K562 (cell line): ENCODE measurements at regions not wholly inside any gene's neighbourhood (a gene's known extent, or its start where the extent isn't known, plus 50 kb on each side); places are given as distances from the start of the nearest gene placed in this dataset.

Experiments used
- CXXC5 ChIP-seq: fragments of 250-450 bp; sonication (Bioruptor Pico); IDR thresholded peaks from 2 replicates; pipeline ENCODE4 v1.8.0; 2022; ENCODE audit warnings: inconsistent platforms, mild to moderate bottlenecking, moderate library complexity
- HIVEP1 ChIP-seq: fragments of 250-450 bp; sonication (Bioruptor Pico); IDR thresholded peaks from 2 replicates; pipeline ENCODE4 v1.4.0; 2020; ENCODE audit warnings: mild to moderate bottlenecking
- KLF13 ChIP-seq: fragments of 450-650 bp; IDR thresholded peaks from 2 replicates; pipeline ENCODE4 v1.6.1; 2016; ENCODE audit warnings: missing genetic modification characterization, low read depth, mild to moderate bottlenecking, missing compliant biosample characterization, moderate library complexity, borderline replicate concordance
- NEUROD1 ChIP-seq: fragments of 150-350 bp; IDR thresholded peaks from 2 replicates; pipeline ENCODE4 v1.6.1; 2014; ENCODE audit warnings: borderline replicate concordance, low read length, low read depth; ENCODE audit not compliant: partially characterized antibody
- PCBP2 ChIP-seq: fragments of 200-400 bp; formaldehyde crosslinking; IDR thresholded peaks from 2 replicates; pipeline ENCODE4 v1.6.1; 2018; ENCODE audit warnings: low read length, low read depth, mild to moderate bottlenecking, moderate library complexity; ENCODE audit not compliant: poor library complexity, severe bottlenecking
- RNF2 ChIP-seq: sonication (generic); IDR thresholded peaks from 2 replicates; pipeline ENCODE4 v1.6.1; 2016
- TBP ChIP-seq: optimal IDR thresholded peaks from 2 replicates; pipeline ENCODE3; 2011; ENCODE audit warnings: low read depth, low read length, improper control_type of control experiment
- ZFP1 ChIP-seq: fragments of 450-650 bp; formaldehyde crosslinking; IDR thresholded peaks from 2 replicates; pipeline ENCODE4 v1.4.0; 2020; ENCODE audit warnings: mild to moderate bottlenecking, mixed read lengths
- TF ChIP-seq, protein P1 (sequence below): fragments of 450-650 bp; IDR thresholded peaks from 2 replicates; pipeline ENCODE4 v1.7.1; 2018; ENCODE audit warnings: mild to moderate bottlenecking, low read depth; ENCODE audit not compliant: partially characterized antibody
- TF ChIP-seq, protein P2 (sequence below): fragments of 250-450 bp; sonication (Bioruptor Pico); IDR thresholded peaks from 2 replicates; pipeline ENCODE4 v1.4.0; 2020; ENCODE audit warnings: mild to moderate bottlenecking, moderate library complexity, borderline replicate concordance
- TF ChIP-seq, protein P3 (sequence below): fragments of 450-650 bp; IDR thresholded peaks from 2 replicates; pipeline ENCODE4 v1.6.1; 2016; ENCODE audit warnings: mild to moderate bottlenecking, moderate library complexity

DNA sequence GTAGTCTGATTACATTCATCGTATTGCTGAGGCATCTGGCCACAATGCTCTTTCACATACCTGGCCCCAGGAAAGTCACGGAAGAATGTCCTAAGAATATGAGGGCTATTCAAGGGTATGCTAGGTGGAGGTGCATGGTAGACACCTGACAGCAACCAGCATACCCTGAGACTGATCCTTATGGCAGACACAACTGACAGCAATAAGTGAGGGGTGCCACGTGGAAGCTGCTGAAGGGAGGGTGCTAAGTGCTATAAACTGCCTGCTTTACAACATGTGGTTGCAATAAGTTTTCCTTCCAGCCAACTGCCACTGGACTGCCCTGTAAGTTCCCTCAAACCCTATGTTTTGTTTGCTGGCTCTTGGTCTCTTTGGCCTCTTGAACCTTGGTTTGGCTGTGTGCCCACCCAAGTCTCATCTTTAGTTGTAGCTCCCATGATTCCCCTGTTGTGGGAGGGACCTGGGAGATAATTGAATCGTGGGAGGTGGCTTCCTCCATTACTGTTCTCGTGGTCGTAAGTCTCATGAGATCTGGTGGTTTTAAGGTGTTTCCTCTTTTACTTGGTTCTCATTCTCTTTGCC, 201.3 kb upstream of the MOCS1 start (continued):
- TF ChIP-seq KLF13 (tag) (no peak), CXXC5 (CRISPR knock-in tag) (no peak), TBP (peak; percentile 79), RNF2 (no peak; the same call in 1 of the 2 replicates), PCBP2 (no peak), HIVEP1 (CRISPR knock-in tag) (no peak), ZFP1 (CRISPR knock-in tag) (no peak), NEUROD1 (no peak)
- TF ChIP-seq, protein P1, sequence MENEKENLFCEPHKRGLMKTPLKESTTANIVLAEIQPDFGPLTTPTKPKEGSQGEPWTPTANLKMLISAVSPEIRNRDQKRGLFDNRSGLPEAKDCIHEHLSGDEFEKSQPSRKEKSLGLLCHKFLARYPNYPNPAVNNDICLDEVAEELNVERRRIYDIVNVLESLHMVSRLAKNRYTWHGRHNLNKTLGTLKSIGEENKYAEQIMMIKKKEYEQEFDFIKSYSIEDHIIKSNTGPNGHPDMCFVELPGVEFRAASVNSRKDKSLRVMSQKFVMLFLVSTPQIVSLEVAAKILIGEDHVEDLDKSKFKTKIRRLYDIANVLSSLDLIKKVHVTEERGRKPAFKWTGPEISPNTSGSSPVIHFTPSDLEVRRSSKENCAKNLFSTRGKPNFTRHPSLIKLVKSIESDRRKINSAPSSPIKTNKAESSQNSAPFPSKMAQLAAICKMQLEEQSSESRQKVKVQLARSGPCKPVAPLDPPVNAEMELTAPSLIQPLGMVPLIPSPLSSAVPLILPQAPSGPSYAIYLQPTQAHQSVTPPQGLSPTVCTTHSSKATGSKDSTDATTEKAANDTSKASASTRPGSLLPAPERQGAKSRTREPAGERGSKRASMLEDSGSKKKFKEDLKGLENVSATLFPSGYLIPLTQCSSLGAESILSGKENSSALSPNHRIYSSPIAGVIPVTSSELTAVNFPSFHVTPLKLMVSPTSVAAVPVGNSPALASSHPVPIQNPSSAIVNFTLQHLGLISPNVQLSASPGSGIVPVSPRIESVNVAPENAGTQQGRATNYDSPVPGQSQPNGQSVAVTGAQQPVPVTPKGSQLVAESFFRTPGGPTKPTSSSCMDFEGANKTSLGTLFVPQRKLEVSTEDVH: no peak
- TF ChIP-seq, protein P2, sequence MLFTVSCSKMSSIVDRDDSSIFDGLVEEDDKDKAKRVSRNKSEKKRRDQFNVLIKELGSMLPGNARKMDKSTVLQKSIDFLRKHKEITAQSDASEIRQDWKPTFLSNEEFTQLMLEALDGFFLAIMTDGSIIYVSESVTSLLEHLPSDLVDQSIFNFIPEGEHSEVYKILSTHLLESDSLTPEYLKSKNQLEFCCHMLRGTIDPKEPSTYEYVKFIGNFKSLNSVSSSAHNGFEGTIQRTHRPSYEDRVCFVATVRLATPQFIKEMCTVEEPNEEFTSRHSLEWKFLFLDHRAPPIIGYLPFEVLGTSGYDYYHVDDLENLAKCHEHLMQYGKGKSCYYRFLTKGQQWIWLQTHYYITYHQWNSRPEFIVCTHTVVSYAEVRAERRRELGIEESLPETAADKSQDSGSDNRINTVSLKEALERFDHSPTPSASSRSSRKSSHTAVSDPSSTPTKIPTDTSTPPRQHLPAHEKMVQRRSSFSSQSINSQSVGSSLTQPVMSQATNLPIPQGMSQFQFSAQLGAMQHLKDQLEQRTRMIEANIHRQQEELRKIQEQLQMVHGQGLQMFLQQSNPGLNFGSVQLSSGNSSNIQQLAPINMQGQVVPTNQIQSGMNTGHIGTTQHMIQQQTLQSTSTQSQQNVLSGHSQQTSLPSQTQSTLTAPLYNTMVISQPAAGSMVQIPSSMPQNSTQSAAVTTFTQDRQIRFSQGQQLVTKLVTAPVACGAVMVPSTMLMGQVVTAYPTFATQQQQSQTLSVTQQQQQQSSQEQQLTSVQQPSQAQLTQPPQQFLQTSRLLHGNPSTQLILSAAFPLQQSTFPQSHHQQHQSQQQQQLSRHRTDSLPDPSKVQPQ: no peak
- TF ChIP-seq, protein P3, sequence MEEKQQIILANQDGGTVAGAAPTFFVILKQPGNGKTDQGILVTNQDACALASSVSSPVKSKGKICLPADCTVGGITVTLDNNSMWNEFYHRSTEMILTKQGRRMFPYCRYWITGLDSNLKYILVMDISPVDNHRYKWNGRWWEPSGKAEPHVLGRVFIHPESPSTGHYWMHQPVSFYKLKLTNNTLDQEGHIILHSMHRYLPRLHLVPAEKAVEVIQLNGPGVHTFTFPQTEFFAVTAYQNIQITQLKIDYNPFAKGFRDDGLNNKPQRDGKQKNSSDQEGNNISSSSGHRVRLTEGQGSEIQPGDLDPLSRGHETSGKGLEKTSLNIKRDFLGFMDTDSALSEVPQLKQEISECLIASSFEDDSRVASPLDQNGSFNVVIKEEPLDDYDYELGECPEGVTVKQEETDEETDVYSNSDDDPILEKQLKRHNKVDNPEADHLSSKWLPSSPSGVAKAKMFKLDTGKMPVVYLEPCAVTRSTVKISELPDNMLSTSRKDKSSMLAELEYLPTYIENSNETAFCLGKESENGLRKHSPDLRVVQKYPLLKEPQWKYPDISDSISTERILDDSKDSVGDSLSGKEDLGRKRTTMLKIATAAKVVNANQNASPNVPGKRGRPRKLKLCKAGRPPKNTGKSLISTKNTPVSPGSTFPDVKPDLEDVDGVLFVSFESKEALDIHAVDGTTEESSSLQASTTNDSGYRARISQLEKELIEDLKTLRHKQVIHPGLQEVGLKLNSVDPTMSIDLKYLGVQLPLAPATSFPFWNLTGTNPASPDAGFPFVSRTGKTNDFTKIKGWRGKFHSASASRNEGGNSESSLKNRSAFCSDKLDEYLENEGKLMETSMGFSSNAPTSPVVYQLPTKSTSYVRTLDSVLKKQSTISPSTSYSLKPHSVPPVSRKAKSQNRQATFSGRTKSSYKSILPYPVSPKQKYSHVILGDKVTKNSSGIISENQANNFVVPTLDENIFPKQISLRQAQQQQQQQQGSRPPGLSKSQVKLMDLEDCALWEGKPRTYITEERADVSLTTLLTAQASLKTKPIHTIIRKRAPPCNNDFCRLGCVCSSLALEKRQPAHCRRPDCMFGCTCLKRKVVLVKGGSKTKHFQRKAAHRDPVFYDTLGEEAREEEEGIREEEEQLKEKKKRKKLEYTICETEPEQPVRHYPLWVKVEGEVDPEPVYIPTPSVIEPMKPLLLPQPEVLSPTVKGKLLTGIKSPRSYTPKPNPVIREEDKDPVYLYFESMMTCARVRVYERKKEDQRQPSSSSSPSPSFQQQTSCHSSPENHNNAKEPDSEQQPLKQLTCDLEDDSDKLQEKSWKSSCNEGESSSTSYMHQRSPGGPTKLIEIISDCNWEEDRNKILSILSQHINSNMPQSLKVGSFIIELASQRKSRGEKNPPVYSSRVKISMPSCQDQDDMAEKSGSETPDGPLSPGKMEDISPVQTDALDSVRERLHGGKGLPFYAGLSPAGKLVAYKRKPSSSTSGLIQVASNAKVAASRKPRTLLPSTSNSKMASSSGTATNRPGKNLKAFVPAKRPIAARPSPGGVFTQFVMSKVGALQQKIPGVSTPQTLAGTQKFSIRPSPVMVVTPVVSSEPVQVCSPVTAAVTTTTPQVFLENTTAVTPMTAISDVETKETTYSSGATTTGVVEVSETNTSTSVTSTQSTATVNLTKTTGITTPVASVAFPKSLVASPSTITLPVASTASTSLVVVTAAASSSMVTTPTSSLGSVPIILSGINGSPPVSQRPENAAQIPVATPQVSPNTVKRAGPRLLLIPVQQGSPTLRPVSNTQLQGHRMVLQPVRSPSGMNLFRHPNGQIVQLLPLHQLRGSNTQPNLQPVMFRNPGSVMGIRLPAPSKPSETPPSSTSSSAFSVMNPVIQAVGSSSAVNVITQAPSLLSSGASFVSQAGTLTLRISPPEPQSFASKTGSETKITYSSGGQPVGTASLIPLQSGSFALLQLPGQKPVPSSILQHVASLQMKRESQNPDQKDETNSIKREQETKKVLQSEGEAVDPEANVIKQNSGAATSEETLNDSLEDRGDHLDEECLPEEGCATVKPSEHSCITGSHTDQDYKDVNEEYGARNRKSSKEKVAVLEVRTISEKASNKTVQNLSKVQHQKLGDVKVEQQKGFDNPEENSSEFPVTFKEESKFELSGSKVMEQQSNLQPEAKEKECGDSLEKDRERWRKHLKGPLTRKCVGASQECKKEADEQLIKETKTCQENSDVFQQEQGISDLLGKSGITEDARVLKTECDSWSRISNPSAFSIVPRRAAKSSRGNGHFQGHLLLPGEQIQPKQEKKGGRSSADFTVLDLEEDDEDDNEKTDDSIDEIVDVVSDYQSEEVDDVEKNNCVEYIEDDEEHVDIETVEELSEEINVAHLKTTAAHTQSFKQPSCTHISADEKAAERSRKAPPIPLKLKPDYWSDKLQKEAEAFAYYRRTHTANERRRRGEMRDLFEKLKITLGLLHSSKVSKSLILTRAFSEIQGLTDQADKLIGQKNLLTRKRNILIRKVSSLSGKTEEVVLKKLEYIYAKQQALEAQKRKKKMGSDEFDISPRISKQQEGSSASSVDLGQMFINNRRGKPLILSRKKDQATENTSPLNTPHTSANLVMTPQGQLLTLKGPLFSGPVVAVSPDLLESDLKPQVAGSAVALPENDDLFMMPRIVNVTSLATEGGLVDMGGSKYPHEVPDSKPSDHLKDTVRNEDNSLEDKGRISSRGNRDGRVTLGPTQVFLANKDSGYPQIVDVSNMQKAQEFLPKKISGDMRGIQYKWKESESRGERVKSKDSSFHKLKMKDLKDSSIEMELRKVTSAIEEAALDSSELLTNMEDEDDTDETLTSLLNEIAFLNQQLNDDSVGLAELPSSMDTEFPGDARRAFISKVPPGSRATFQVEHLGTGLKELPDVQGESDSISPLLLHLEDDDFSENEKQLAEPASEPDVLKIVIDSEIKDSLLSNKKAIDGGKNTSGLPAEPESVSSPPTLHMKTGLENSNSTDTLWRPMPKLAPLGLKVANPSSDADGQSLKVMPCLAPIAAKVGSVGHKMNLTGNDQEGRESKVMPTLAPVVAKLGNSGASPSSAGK: peak; percentile 42
